Adrenal gland (tissue), 5 donors: ENCODE measurements at regions not wholly inside any gene's neighbourhood (a gene's known extent, or its start where the extent isn't known, plus 50 kb on each side); places are given as distances from the start of the nearest gene placed in this dataset.

ENCODE experiments used
- CTCF ChIP-seq, 6 experiments: fragments of 450-650 bp in 4 of 6; fragments of 200-600 bp in 2 of 6; sonication (generic) in 1 of 6; IDR thresholded peaks; 1 replicate in 5 of 6; 2 replicates in 1 of 6; pipeline versions ENCODE4 v1.5.1 to v1.8.0; 2016 to 2021; ENCODE audit warnings: antibody characterized with exemption in 6 of 6, mild to moderate bottlenecking in 2 of 6, moderate library complexity in 1 of 6
- POLR2A ChIP-seq, 2 donors: fragments of 450-650 bp; IDR thresholded peaks; one replicate each; pipeline ENCODE4 v1.6.1; 2017; ENCODE audit warnings: antibody characterized with exemption in 2 of 2, mild to moderate bottlenecking in 2 of 2, moderate library complexity in 1 of 2
- donor health status: DM: no; HTN: no; CAD: no.

GRCh38 chr3:115228266-115228665 lies 81.2 kb upstream of the ZBTB20 start:
- TF ChIP-seq CTCF (IDR thresholded peaks at IDR 0.05) (no peak), POLR2A (IDR thresholded peaks at IDR 0.05) (no peak)
